GM12878 (cell line): ENCODE measurements at regions not wholly inside any gene's neighbourhood (a gene's known extent, or its start where the extent isn't known, plus 50 kb on each side); places are given as distances from the start of the nearest gene placed in this dataset.

Source experiments
- ATAC-seq: fragments of 200-7000 bp; cut with Tn5 transposase; 3 replicates; pipeline ENCODE4 v1.9.1; 2020; ENCODE audit warnings: mild to moderate bottlenecking, moderate library complexity
- BruUV-seq: library from RNA; stranded (reverse); fragments of 400-500 nt; replicated peaks from 2 replicates; lab custom pipeline; 2021; lab: Mats Ljungman, UMichigan
- CTCF ChIA-PET: fragments of 300-600 bp; sonication (Branson Sonifier 250); formaldehyde crosslinking; extraction: SDS; loops from one replicate; lab custom pipeline; 2021; ENCODE audit warnings: inconsistent platforms; lab: Yijun Ruan, JAX
- POLR2A ChIA-PET: fragments of 350-600 bp; formaldehyde crosslinking; extraction: SDS; loops from one replicate; lab custom pipeline; 2021; ENCODE audit warnings: inconsistent platforms; lab: Charles Lee
- RAD21 ChIA-PET: fragments of 300-600 bp; sonication (Branson Sonifier 250); formaldehyde crosslinking; loops from one replicate; lab custom pipeline; 2023; ENCODE audit warnings: antibody characterized with exemption; ENCODE audit not compliant: unreplicated experiment; lab: Charles Lee
- SMC1A ChIA-PET: fragments of 300-600 bp; sonication (Branson Sonifier 250); formaldehyde crosslinking; loops from one replicate; lab custom pipeline; 2023; ENCODE audit not compliant: unreplicated experiment, uncharacterized antibody; lab: Charles Lee
- DNase-seq: peaks from one replicate; pipeline ENCODE4 v3.0.0-alpha.2; 2011; ENCODE audit warnings: low read depth, low spot score
- FAIRE-seq: peaks from 3 replicates; lab custom pipeline; 2011; peaks lifted over from hg19 to GRCh38; lab: Jason Lieb, UNC
- H2AFZ ChIP-seq: 2 replicates; pipeline ENCODE4 v1.6.0; 2011; ENCODE audit warnings: low read depth, low read length, control low read depth; ENCODE audit not compliant: control insufficient read depth
- H3K27ac ChIP-seq: 2 replicates; pipeline ENCODE4 v1.5.1; 2011; ENCODE audit warnings: control low read depth; ENCODE audit not compliant: control insufficient read depth, insufficient read depth
- H3K27me3 ChIP-seq, 2 experiments: replicated peaks in 1 of 2; 2 replicates each; pipeline versions ENCODE4 v1.6.0 to v1.6.1; 2011; ENCODE audit warnings: low read length in 1 of 2; ENCODE audit not compliant: control insufficient read depth in 2 of 2, insufficient read depth in 2 of 2
- H3K36me3 ChIP-seq, 2 experiments: 2 replicates each; pipeline ENCODE4 v1.5.1; 2011; ENCODE audit warnings: low read length in 1 of 2; ENCODE audit not compliant: control insufficient read depth in 2 of 2, insufficient read depth in 2 of 2
- H3K4me1 ChIP-seq: 2 replicates; pipeline ENCODE4 v1.6.1; 2011; ENCODE audit warnings: mild to moderate bottlenecking, low read length, moderate library complexity, mixed read lengths; ENCODE audit not compliant: control insufficient read depth, insufficient read depth
- H3K4me2 ChIP-seq: 2 replicates; pipeline ENCODE4 v1.6.0; 2011; ENCODE audit warnings: control low read depth; ENCODE audit not compliant: control insufficient read depth, insufficient read depth
- H3K4me3 ChIP-seq: fragments of 200-600 bp; sonication (generic); 2 replicates; pipeline ENCODE4 v1.5.1; 2016
- H3K79me2 ChIP-seq: 2 replicates; pipeline ENCODE4 v1.6.0; 2011; ENCODE audit warnings: low read length; ENCODE audit not compliant: control insufficient read depth, insufficient read depth
- H3K9ac ChIP-seq: 2 replicates; pipeline ENCODE4 v1.8.0; 2011; ENCODE audit warnings: low read length, control low read depth, mixed read lengths; ENCODE audit not compliant: control insufficient read depth, insufficient read depth
- H3K9me3 ChIP-seq: replicated peaks from 3 replicates; pipeline ENCODE4 v1.5.1; 2011; ENCODE audit warnings: mild to moderate bottlenecking, low read length; ENCODE audit not compliant: control insufficient read depth, insufficient read depth
- H4K20me1 ChIP-seq: 2 replicates; pipeline ENCODE4 v1.6.0; 2011; ENCODE audit not compliant: control insufficient read depth, insufficient read depth
- GATAD2B ChIP-seq: fragments of 450-650 bp; conservative IDR thresholded peaks from 2 replicates; pipeline ENCODE4 v1.6.1; 2017; ENCODE audit warnings: low read depth, mild to moderate bottlenecking, moderate library complexity
- KLF5 ChIP-seq: fragments of 450-650 bp; IDR thresholded peaks from 2 replicates; pipeline ENCODE4 v1.6.1; 2014; ENCODE audit warnings: mild to moderate bottlenecking; ENCODE audit not compliant: partially characterized antibody
- RAD51 ChIP-seq: fragments of 450-650 bp; IDR thresholded peaks from 2 replicates; pipeline ENCODE4 v1.6.1; 2016; ENCODE audit warnings: moderate library complexity, mild to moderate bottlenecking, inconsistent platforms
- RBBP5 ChIP-seq: fragments of 200-600 bp; sonication (generic); conservative IDR thresholded peaks from 2 replicates; pipeline ENCODE4 v1.6.1; 2016
- WGBS: methylation state at CpG from one replicate; pipeline ENCODE4 v1.1.6; 2016; ENCODE audit warnings: low lambda C conversion rate; ENCODE audit not compliant: insufficient replicate concordance, insufficient coverage; ENCODE audit errors: missing lambda C conversion rate; 5-methylcytosine and 5-hydroxymethylcytosine counted together
- in situ Hi-C: fragments of 300-500 bp; cut with MboI; formaldehyde crosslinking; loops from 9 replicates; pipeline ENCODE4 v1.14.3; 2018; ENCODE audit warnings: mixed read lengths
- intact Hi-C: fragments of 100-400 bp; cut with micrococcal nuclease; formaldehyde crosslinking; loops from one replicate; pipeline ENCODE4 v1.14.2; 2022; ENCODE audit not compliant: unreplicated experiment

DNA sequence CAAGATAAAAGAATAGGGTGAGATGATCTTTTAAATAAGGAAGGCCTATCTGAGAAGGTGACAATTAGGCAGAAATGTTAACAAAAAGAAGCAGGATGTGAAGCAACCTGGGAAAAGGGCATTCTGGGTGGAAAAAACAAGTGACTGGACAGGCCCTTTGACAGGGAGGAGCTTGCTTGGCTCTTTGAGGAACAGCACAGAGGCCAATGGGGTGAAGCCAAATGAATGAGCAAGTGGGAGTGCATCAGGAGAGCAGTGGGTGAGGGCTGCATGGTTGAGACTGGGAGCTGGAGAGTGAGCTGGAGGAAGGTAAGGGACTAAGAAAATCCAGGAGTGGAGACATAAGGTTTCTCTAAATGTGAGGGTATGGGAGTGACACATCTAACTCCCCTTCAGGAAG lies 126.9 kb downstream of the TDRD15 start:
- ATAC-seq (no peak), DNase-seq (no peak), FAIRE-seq (no peak)
- Histone ChIP-seq H3K9ac (no peak overlapping the region), H3K36me3 (no peaks in the 10 kb centered on the region), H4K20me1 (no peaks in the 10 kb centered on the region), H3K79me2 (no peaks in the 10 kb centered on the region), H3K4me2 (no peak overlapping the region), H3K4me3 (no peak overlapping the region), H2AFZ (no peak overlapping the region), H3K27ac (no peak overlapping the region), H3K4me1 (no peaks in the 10 kb centered on the region), H3K27me3 (no peaks in the 10 kb centered on the region), H3K9me3 (no peaks in the 10 kb centered on the region)
- RAD21 ChIA-PET: no interaction called here
- SMC1A ChIA-PET: no interaction called here
- in situ Hi-C loops: no loop called here
- BruUV-seq: no TSS peak
- intact Hi-C loops: no loop called here
- TF ChIP-seq KLF5: no peak
- POLR2A ChIA-PET: no interaction called here
- CTCF ChIA-PET: interaction anchor here (1.2 kb wide), 1 partner anchor 67 kb away, joined by 3 read pairs; no protein-coding TSS in a partner anchor

DNA sequence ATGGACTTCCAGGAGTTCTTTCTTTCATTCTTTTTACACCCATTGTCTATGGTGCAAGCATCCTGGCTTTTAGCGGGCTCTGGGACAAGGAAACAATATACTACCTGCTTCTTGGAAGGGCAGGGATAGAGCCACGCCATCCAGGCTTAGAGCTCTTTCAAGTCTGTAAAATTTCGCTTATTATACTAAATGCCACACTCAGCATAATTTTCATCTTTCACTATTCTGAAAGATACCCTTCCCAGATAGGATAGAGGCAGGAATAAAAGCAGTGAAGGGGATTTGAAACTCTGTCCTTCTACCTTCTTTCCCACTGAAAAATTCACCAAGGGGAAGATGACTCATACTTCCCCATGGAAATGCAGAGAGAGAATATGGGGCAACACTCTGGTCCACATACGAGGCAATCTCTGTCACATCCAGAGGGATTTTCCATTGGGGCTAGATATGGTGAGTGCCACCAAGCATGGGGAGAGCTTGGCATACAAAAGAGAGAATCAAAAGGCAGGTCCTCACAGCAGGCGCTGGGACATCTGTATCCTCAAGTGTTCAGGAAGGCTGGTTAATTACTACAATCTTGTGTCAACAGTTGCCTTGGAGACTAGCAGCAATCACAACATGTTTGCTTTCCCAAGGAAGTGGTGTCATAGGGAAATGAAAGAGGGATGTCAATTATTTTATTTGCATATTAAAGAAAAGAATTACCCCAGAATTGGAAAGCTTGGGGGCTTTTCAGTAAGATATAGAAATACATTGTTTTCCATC lies 127.6 kb downstream of the TDRD15 start:
- 22% methylated on average over 5 of the region's 5 CpGs for WGBS
- ChIA-PET CTCF (interaction anchor here (1.2 kb wide), 1 partner anchor 66 kb away, joined by 3 read pairs; no protein-coding TSS in a partner anchor), POLR2A (no interaction called here), RAD21 (no interaction called here), SMC1A (no interaction called here)
- H2AFZ ChIP-seq: no peak overlapping the region
- no peak overlapping the region for H3K27ac ChIP-seq
- H3K4me1 ChIP-seq: no peaks in the 10 kb centered on the region
- no peak overlapping the region for H3K4me2 ChIP-seq
- in situ Hi-C loops (no loop called here), intact Hi-C loops (no loop called here)
- FAIRE-seq (no peak), ATAC-seq (no peak), DNase-seq (no peak)
- H3K36me3 ChIP-seq: no peaks in the 10 kb centered on the region
- TF ChIP-seq RBBP5 (no peak), RAD51 (no peak), GATAD2B (no peak)
- no peak overlapping the region for H3K4me3 ChIP-seq
- H3K27me3 ChIP-seq: no peaks in the 10 kb centered on the region
- H3K79me2 ChIP-seq: no peaks in the 10 kb centered on the region
- BruUV-seq: no TSS peak
- no peak overlapping the region for H3K9ac ChIP-seq
- H4K20me1 ChIP-seq: no peaks in the 10 kb centered on the region
- no peaks in the 10 kb centered on the region for H3K9me3 ChIP-seq
